GM18861 (cell line): ENCODE measurements at regions not wholly inside any gene's neighbourhood (a gene's known extent, or its start where the extent isn't known, plus 50 kb on each side); places are given as distances from the start of the nearest gene placed in this dataset.

Experiments
- ATAC-seq: cut with Tn5 transposase; IDR thresholded peaks from one replicate; pipeline ENCODE4 v1.9.1; 2021; ENCODE audit not compliant: unreplicated experiment

DNA sequence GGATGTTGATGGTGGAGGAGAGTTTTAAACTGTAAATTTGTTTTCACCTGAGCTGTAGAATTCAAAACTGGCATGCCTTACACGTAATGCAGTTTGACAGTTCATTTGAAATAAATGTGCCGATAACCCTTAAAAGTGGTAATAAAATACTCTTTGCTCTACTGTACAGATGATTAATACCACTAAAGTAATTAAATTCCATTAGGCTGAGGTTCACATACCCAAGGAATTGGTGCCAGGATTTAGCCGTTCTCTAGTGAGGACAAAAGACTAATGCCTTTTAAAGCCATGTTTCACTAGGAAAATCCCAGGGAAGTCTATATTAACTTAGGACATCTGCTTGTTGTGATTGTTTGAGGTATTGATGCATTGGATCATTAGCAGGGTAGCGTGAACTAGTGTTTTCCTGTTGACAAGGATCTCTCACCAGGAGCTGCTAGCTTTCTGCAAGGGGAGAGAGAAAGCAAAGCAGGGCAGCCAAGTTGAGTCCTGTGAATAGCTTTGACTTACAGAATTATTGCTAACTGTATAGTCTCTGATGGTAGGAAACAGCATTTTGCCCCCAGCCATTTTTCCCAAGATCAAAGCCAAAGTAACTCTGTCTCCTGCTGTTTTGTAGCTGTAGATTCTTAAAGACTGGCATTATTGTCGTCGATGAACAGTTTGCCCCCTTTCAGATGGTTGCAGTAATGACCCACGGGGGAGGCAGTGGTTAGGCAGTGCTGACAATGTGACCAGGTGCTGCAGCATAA is 280.9 kb upstream of the FANCL start:
- ATAC-seq: no peak

DNA sequence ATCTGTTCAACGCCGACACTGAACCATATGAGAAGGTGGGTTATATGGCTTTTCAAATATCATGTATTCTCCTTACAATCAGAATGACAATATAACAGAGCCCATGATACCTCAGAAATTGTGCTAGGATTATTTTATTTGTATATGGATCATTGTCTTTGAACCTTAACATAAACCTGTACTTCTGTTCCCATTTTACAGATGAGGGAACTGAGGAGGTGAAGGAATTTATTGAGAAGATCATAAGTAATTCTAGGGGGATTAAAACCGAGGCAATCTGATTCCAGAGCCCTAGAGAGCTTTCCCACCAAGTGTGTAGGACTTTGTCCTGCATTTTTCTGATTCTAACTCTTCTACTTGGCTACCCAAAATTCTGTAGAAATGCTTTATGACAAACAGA is 279.8 kb upstream of the FANCL start:
- no peak for ATAC-seq

DNA sequence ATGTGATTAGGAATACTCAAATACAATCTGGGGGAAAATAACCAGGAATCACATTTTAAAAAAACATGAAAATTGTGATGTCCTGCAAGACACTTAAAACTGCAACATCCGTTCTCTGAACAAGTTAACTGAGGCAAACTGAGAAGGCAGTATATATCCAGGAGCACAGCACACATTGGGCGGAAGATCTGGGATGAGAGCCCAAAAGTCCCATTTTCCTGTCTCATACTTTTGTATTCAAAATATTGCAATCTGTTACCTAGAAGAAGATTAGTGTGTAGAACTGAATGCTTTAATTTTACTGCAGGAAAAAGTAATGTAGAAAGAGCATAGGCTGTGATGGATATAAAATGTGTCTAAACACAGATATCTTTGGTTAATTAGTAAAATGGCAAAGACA is 276.8 kb upstream of the FANCL start:
- ATAC-seq: no peak

DNA sequence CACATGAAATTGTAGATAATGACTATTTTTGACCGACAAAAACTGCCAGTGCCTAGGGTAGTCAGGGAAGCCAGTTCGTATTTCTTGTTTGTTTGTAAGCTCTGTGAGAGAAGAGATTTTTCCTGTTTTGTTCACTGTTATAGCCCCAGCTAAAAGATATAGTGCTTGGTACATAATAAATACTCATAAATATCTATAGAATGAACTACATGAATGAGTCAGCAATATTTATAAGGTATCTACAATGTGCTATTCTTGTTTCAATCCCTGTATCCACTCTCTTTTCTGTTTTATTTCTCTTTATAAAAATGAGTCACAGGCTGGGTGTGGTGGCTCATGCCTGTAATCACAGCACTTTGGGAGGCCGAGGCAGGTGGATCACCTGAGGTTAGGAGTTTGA is 275.6 kb upstream of the FANCL start:
- no peak for ATAC-seq

DNA sequence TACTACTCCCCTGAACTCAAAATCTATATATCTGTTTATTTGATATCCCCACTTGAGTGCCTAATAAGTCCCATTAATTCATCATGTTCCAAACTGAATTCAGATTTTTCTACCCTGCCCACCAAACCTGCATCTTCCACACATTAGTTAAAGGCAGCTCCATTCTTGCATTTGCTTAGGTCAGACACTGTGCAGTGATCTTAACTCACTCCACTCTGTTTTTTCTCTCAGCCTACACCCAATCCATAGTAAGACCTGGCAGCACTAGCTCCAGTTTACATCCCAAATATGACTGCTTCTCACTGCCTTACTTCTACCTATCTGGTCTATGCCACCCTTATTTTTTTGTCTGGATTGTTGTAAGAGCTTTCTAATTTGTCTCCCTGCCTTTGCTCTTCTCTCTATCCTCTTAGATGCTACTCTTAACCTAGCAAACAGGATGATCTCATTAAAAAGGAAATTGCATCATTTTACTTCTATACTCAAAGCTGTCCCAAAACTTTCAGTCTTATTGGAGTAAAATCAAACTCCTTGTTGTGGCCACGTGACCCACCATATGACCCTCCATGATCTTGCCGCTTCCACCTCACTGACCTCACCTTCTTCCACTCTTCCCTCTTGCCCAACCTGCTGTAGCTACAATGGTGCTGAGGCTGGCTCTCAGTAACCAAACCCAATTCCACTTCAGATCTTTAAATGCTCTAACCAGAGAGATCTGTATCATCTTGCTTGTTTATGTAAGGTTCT is 274.9 kb upstream of the FANCL start:
- no peak for ATAC-seq

DNA sequence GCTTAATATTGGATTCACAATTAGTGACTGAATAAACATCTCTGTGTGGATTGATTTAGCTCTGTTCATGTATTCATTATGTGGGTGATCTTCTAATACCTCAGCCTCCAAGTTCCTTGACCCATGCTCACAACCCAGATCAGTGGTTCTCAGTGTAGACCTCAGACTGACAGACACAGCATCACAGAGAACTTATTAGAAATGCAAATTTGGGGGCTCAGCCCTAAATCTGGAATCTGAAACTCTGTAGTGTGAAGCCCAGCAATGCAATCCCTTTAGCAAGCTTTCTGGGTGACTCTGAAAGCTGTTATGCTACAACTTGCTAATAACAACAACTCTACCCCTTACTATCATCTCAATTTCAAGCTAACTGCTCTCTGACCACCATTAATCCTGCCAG is 273.1 kb upstream of the FANCL start:
- ATAC-seq: no peak

DNA sequence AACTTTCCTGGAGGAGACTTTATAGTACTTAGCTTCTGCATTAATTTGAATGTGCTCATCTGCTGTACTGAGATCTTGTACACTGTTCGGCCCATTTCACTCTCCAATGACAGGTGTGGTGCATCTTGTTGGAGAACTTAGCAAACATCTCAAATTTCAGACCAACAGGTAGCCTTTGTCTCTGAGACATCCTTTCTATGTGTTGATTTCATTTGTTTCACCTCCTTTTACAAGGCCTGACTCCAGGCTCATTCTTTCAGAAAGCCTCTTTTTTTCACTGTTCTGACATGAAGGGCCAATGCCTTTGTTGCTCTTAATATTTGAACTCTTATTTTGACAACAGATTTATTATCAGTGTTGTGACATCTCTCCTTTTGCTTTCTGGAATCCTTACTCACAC is 271.8 kb upstream of the FANCL start:
- ATAC-seq: no peak

DNA sequence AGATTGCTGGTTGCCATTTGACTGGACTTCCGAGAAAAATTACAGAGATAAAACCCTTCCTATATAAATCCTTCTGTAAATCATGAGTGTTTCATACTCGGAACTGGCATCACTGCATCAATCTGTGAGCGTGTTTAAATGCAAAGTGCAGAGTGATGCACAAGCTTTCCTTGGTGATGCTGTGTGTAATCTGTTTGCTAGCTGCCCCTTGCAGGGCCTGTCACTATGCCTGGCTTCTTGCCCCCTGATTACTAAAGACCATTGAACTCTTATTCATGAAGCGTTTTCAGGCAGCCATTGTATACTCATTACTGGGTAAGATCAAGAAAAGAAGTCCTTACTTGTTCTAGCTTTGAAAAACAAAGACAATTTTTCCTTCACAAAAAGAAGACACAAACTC is 266.9 kb upstream of the FANCL start:
- no peak for ATAC-seq

DNA sequence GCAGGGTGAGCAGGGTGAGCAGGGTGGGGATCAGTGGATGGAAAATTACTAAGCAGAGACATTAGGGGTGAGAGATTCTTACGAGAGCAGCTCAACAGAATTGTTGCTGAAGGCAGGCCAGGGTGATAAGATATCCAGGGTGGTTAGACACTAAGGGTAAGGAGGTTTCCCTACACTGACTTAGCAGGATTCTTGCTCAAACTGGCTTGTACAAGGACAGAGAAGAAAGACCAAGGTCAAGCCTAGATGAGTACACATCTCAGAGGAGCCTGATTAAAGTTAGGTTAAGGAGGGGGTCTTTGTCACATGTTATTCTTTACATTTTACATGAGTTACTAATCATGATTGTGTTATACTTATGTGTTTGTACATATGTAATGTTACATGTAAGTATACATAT is 262.8 kb upstream of the FANCL start:
- ATAC-seq: no peak

DNA sequence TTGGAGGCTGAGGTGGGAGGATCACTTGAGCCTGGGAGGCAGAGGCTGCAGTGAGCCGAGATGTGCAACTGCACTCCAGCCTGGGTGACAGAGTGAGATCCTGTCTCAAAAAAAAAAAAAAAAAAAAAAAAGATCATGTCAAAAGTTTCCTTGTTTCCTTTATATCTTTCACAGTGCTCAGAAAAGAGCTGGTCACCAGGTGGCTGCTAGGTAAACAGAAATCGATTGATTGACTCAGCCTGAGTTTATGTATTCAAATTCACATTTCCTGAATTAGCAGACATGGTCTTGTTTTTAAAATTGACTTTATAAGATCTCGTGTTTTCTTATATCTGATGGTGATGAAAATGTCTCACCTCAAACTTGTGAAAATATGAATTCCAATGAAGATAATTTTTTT is 261.8 kb upstream of the FANCL start:
- ATAC-seq: no peak

DNA sequence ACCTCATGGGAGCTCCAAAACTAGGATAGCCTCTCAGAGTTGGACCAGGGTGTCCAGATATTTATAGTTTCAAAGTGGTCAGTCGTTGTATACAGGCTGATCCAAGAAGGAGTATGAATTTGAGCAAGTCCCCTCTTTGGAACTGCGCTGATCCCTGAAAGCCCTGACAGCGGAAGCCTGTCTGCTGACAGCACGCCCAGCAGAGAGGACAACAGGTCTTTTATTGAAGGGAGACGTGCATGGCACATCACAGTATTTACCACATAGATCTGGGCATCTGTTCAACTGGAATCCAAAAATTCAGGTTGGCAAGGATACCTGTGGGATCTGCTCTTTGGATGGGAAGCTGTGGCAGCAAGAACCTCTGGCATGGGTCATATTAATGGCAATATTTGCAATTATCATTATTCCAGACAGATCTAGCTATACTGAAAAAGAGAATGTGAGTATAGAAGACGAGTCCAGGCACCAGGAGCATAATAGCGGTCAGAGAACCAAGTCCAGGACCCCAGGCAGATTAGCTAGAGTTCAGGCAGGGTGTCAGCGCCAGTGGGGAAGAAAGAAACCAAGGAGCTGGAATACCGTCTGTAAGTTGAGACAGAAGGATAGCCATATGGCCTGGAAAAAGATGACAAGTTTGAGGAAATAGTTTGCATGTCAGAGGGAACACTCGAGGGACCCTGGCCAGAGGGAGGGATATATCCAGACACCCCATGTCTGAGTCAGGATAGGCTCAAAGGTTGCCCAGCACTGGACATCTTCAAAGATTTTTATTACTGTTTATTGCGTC is 260.4 kb upstream of the FANCL start:
- no peak for ATAC-seq

DNA sequence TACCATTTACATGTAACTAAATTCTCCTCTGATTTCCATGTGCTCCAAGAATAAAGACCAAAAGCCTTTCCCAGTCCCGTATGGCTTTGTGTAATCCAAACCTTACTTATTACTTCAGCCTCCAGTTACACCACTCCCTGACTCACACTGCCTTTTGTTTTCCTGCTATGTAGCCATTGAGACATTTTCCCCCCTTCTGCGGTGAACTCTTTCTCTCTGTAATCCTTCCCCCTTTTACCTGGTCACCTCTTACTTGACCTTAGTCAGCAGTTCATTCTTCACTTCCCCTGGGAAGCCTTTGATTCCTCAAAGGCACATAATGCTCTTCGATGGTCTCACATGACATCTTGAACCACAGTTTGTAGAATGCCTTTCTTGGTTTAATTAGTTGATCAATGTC is 256.0 kb upstream of the FANCL start:
- ATAC-seq: no peak

DNA sequence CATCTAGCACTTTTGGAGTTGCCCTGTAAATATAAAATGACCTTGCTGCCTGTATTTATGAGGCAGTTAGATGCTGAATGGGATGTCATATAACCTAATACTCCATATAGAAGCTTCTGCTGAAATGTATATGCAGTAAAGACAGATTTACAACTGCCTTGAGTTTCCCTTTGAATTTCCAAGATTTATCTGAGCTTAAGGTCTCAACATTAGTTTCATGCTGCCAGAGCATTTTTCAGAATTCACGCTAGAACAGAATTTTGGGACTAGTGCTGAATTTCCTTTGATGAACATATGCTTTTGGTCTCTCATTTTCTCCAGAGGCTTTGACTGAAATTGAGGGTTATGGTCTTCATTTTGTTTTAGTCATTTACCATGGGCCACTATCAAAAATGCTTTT is 254.7 kb upstream of the FANCL start:
- ATAC-seq: no peak

DNA sequence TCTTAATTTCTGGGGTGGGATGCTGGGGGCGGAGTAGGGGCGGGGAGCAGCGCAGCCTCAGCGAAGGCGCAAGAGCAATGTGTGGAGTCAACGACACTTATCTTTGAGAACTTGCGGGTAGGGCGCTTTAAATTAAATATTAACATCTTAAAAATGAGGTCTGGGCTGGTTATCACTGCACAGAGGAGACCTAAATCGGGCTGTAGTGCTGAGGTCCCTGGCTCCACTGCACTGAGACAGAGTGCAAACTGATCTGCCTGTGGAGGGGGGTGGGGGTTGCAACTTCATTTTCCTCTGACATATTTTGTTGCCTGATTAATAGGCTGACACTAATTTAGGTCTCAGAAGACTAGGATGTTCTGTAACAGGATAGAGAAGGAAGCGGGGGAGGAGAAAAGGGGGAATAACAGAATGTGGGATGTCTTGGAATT is 253.0 kb upstream of the FANCL start:
- no peak for ATAC-seq

DNA sequence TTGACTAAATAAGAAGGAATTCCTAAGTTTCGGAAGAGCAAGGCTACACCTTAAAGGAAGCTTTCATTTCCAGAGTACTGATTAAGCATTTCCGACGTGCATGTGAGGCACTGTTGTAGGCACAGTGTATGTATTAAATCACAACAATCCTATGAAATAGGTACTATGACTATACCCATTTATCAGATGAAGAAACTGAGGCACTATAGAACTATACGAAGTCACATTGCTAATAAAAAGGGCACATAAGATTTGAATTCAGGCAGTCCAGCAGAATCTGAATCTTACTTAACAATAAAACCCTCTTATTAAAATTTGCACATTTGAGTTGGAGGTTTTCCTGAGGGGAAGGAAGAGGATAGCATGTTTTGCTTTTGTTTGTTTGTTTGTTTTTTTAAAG is 243.5 kb upstream of the FANCL start:
- ATAC-seq: no peak

DNA sequence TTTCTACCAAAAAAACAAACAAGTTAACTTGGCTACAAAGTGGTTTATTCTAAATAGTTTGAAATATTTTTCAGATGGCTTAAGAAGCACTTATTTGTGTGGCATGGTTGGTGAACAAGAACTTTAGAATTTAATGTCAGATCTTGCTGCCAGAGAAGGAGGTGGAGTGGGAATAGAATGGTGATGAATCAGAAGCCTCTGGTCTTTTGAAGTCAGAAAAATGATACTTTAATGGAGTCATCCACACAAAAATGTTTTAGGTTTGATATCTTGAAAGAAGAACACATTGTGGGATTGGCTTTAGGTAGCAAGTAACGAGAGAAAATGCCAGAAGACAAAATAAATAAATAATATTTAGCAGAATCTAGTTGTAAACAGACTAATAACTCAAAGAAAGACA is 243.1 kb upstream of the FANCL start:
- ATAC-seq: no peak

DNA sequence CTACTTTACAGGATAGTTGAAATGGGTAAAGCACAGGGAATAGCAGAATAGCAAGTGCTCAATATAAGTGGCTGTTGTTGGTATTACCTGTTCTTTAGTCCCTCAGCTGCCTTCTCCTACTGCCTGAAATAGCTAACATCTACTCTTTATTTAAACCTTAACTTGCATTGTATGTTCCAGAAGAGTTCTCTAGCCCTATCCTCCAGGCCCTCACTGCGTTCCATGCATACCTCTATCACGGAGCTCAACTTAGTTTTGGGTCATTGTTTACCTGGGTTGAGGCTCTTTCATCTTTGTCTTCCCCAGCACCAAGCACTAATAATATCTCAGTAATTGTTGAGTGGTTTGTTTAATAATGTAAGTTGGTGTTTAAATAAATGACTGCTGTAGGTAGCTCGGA is 242.2 kb upstream of the FANCL start:
- ATAC-seq: no peak

DNA sequence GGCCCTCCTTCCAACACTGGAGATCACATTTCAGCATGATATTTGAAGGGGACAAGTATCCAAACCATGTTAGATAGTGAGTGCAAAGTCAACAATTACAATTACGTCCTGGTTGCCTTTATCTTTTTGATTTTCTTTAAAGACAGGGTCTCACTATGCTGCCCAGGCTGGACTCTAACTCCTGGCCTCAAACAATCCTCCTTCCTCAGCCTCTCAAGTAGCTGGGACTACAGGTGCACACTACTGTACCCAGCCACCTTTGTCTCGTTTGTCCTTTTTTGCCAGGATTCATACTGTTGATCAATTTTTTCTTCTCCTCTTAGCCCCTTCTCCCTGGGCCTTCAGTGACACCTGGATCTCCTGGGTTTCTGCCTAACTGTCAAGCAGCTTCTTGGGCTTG is 240.5 kb upstream of the FANCL start:
- no peak for ATAC-seq

DNA sequence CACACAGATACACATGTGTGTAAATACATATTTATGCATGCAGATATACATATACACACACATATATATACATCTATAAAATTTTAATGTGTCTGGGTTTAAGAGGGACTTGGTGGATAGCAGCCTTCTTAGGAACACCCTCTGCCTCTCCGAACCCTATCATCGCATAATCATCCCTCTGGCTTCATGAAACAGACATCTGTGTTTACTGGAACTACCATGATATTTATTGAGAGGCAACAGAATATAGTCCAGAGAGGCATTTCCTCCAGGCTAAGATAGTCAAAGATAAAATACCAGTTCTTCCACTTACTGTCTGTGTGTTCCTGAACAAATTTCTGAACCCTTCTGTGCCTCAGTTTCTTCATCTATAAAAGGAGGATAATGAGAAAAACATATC is 239.0 kb upstream of the FANCL start:
- ATAC-seq: no peak

DNA sequence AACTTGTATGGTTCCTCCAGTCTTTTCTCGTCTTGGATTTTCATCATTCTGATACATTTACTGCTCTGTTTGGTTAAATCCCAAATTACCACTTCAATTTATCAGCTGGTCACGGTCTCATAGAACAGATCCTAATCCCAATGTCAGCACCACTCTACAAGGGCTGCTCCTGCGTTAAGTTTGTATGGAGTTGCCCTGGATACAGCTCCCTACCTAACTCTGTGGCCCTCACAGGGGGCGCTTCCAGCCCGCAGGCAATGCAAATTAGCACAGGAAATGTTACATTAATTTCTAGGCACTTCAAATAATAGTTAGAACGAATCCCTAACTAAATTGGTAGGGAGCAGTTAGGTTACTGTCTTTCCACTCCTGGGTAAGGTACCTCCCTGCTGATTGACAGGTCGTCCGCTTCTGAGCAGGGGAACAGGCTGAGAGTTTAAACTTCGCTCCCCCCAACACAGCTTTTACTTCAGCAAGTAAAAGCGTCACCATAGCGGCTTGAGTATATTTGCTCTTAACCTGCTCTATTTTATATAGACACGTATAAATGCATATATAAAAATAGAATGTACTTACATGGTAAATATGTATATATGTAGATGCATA is 238.5 kb upstream of the FANCL start:
- ATAC-seq: no peak

DNA sequence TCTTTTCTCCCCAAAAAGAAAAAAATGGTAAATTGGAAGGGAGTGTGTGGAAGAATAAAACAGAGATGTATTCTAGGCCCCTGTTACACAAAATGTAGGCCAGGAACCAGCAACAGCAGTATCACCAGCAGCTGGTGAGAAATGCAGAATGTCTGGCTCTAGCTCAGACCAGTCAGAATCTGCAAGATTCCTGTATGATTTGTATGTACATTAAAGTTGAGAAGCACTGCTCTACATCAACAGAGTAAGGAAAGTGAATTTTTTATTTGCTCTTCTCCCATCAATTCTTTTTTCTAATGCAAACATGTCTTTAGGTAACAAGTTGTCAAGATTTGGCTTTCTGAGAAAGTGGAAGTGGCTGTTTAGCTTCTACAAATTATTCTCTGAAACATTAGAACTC is 235.4 kb upstream of the FANCL start:
- no peak for ATAC-seq

DNA sequence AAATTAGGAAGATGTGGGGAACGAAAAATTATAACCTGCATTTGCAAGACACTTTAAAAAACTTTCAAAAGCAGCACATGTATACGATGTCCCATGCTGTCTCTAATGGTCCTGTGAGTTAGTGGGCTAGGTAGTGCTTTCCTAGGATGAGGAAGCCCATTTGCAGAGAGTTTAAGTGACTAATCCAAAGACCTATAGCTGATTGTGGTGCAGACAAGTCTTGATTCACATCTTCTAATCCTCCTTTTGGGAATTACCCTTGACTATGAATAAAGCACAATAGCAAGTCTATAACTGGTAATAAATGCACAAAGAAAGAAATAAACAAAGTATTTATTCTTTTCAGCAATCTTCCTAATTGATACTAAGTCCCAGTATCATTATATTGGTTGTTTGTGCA is 234.6 kb upstream of the FANCL start:
- no peak for ATAC-seq
